Fibroblast of the aortic adventitia (primary cell): ENCODE measurements at regions not wholly inside any gene's neighbourhood (a gene's known extent, or its start where the extent isn't known, plus 50 kb on each side); places are given as distances from the start of the nearest gene placed in this dataset.

ENCODE experiments used
- DNase-seq: peaks from one replicate; pipeline ENCODE4 v3.0.0-alpha.2; 2010; ENCODE audit warnings: low read depth
- H3K4me3 ChIP-seq: 2 replicates; pipeline ENCODE4 v1.5.1; 2011; ENCODE audit warnings: low read depth, mild to moderate bottlenecking, control low read depth, low read length, moderate library complexity
- TF ChIP-seq, protein P1 (sequence below): IDR thresholded peaks from 2 replicates; pipeline ENCODE4 v1.5.1; 2011; ENCODE audit warnings: mild to moderate bottlenecking, low read length, control low read depth, inconsistent platforms; ENCODE audit not compliant: insufficient read depth

DNA sequence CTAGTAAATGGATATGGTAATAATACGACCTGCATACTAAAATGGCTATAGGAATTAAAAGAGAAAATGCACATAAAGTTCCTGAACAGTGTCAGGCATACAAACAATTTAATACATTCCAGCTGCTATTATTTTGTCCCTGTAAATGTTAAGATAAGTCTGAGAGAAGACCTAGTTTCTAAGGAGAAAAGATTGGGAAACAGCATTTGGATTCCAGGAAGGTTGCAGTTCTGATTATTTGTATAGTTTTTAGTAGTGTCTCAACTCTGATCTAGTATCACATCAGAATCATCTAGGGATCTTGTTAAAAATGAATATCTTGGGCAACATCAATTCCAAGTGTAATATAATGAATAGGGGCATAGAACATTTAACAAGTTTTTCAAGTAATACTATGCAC lies 905.7 kb downstream of the NSUN3 start:
- no peak overlapping the region for H3K4me3 ChIP-seq
- no peak for DNase-seq
- TF ChIP-seq, protein P1, sequence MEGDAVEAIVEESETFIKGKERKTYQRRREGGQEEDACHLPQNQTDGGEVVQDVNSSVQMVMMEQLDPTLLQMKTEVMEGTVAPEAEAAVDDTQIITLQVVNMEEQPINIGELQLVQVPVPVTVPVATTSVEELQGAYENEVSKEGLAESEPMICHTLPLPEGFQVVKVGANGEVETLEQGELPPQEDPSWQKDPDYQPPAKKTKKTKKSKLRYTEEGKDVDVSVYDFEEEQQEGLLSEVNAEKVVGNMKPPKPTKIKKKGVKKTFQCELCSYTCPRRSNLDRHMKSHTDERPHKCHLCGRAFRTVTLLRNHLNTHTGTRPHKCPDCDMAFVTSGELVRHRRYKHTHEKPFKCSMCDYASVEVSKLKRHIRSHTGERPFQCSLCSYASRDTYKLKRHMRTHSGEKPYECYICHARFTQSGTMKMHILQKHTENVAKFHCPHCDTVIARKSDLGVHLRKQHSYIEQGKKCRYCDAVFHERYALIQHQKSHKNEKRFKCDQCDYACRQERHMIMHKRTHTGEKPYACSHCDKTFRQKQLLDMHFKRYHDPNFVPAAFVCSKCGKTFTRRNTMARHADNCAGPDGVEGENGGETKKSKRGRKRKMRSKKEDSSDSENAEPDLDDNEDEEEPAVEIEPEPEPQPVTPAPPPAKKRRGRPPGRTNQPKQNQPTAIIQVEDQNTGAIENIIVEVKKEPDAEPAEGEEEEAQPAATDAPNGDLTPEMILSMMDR, result no peak

DNA sequence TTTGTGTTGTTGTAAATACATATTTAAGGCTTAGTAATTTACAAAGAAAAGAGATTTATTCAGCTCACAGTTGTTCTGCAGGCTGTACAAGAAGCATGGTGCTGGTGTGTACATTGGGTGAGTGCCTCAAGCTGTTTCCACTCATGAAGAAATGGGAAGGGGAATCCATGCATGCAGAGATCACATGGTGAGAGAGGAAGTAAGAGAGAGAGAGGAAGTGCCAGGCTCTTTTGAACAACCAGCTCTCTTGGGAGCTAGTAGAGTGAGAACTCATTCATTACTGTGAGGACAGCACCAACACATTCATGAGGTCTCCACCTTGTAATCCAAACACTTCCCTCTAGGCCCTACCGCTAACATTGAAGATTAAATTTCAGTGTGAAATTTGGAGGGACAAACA lies 909.2 kb downstream of the NSUN3 start:
- TF ChIP-seq, protein P1, result no peak
- no peak overlapping the region for H3K4me3 ChIP-seq
- no peak for DNase-seq

DNA sequence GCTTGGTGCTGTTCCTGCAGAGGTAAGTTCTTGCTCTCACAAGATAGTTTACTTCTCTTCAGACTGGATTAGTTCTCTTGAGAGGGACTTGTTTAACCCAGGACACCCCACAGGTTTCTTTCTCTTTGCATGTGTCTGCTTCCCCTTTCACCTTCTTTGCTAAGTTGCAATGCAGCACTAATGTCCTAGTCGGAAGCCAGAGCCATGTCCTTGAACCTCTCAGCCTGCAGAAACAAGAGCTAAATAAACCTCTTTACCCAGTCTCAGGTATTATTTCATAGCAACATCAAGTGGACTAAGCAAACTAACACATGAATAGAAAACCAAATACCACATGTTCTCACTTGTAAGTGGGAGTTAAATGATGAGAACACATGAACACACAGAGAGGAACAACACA lies 915.2 kb downstream of the NSUN3 start:
- TF ChIP-seq, protein P1, result no peak
- H3K4me3 ChIP-seq, result no peak overlapping the region
- DNase-seq, result no peak

DNA sequence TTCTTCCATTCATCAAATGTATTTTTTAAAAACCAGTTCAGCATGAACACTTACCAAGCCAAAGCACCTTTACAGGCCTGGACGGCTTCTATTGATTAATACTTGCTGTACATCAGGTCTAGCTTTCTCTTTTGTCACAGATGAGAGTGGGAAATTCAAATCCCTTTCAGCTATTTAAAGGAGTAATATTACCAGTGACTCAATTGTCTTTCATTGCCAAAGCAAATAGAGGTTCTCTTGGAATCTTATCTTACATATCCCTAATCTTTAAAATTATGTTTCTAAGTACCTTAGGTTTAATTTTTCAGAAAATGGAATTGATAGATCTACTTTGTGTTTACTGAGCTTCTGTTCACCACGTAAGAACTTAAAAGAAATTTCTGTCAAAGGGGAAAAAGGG lies 922.9 kb downstream of the NSUN3 start:
- TF ChIP-seq, protein P1, result no peak
- no peak overlapping the region for H3K4me3 ChIP-seq
- no peak for DNase-seq

DNA sequence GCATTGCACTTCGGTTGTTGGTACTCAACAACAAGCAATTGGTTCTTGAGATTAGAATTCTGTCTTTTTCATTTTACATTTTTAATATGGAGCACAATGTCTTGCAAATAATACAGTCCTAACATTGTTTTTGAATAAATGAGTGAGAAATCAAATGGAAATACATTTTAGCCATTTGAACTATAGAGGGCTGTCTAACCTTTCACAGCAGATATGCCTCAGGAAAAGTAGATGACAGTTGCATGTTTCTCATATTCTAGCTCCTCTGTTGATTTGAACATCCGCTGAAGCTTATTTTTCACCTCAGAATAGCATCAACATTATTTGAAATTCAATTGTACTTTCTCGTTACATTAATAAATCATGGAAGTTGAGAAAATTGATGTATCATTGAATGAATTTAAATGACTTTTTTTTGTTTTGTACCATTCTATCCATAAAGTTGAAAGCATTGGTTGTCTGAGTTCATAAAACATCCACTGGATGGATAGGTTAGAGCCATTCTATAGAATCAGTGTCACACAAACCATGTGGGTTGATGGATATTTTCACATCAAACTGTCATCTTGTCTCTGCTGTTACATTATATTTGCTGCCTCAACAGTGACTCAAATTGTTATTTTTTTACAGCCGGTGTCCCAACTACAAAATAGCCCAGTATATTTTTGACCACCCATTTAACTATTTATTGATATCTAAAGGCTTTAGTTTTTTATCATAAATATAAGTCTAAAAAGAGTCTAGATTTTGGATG lies 928.3 kb downstream of the NSUN3 start:
- TF ChIP-seq, protein P1, result no peak
- H3K4me3 ChIP-seq, result no peak overlapping the region
- DNase-seq, result no peak

DNA sequence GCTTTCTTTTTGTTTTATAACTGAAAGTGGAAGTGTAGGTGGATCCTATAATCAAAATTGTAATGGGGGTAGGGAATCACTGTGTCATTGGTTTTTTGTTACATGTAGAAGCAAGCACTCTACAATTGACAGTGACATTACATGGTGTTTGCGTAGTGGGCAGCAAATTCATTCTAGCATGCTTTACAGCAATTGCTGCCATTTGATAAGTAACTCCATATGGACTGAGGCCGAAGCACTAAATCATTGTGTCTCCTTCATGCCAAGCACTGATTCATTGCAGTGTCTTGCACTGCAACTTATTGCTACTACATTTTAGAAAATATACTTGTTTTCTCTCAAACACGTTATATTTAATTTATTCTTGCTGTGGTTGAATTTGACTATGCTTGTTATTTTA lies 933.9 kb downstream of the NSUN3 start:
- H3K4me3 ChIP-seq, result no peak overlapping the region
- TF ChIP-seq, protein P1, result no peak
- no peak for DNase-seq

DNA sequence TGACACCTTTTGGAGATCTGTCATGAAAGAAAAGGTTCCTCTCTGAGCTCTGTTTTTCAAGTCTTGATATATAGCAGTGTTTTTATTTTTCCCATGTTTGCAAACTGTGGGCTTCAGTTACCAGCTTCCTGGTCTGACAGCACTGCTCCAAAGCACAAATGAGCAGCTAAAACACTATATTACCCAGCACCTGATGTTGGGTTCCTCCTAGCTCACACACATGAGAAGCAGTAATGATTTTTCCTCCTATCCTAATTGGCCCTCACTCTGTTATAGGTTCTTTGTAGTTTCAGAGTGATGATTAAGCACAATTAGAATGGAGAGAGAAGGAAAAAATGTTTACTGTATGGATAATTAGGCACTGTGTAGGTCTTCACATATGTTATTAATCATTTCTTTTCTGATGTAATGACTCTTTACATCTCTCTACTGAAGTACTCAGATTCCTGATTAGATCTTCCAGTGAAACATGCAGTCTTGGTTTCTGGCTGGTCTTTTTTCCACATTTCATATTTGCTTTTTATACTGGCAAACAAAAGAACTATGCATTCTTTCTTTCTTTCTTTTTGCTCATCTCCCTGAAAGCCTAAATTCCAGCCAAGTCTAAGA lies 939.7 kb downstream of the NSUN3 start:
- no peak for DNase-seq
- H3K4me3 ChIP-seq, result no peak overlapping the region
- TF ChIP-seq, protein P1, result no peak
